Epidermal melanocyte (primary cell): ENCODE measurements at regions not wholly inside any gene's neighbourhood (a gene's known extent, or its start where the extent isn't known, plus 50 kb on each side); places are given as distances from the start of the nearest gene placed in this dataset.

Experiments
- DNase-seq: peaks from one replicate; pipeline ENCODE4 v3.0.0; 2011; ENCODE audit warnings: low spot score; ENCODE audit not compliant: insufficient read length

- DNase-seq = no peak
Measured at GRCh38 chr11:29314211-29314610, 702.6 kb downstream of the KCNA4 start.

GRCh38 chr11:29312812-29313211 is 704.0 kb downstream of the KCNA4 start:
- DNase-seq = no peak

DNA sequence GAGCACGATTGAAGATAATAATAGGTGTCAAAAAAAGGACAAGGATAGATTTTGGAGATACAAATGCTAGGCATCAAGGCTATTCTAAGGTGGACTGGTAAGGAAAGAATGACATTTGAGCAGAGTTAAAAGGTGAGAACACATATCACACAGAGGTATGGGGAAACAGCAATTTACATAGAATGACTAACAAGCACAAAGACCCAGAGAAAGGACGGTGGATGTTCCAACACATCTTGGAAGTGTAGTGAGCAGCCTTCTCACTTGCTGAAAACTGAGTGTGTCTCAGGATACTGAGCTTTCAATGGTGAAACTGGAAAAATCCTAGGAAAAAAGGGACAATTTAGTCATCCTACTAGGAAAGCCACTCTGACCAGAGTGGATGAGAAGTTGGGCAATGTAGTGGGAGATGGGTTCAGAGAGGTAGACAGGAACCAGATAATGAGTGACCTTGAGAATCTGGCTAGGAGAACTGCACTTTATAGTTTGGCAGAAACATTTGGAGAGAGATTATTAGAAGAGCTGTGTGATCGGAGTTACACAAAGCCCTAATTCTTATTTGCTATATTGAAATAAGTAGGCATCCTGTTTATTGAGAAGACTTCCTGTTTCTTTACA is 706.0 kb downstream of the KCNA4 start:
- DNase-seq = no peak

DNA sequence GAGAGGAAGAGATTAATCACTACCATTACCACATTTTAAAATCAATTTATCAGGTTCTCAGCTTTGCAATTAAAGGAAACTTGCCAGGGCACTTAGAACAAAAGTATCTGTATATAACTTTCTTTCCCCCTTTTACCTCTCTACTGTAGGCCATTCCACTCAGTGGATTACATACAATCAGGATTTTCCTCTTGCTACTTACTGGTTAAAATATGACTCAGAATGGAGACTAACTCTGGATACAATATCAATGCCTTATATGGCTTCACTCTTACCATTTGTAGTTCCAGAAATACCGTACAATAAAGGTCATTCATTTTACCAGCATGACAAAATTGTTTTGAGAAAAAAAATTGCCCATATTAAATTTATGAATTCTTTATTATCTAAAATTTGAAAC is 706.8 kb downstream of the KCNA4 start:
- DNase-seq = no peak

GRCh38 chr11:29306527-29306926 is 710.3 kb downstream of the KCNA4 start:
- peak; percentile 31 for DNase-seq

GRCh38 chr11:29305456-29306232 is 711.2 kb downstream of the KCNA4 start:
- DNase-seq = no peak

DNA sequence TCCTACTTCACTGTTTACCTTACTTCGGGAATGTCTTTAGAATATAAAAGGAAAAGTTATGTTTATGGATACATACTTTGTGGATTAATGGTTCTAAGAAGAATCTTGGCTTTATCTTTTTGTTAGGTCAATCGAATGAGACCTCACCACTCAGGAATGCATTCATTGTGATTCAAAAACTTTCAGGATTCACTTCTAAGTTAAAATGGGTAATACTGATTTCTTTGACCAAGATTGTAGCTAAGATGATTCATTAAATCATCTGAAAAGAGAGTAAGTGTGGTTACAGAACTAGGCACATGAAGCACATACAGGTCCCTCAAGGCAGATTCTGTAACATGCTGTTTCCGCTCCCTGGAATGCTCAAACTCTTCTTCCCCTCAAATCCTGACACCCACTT is 716.4 kb downstream of the KCNA4 start:
- DNase-seq = no peak

DNA sequence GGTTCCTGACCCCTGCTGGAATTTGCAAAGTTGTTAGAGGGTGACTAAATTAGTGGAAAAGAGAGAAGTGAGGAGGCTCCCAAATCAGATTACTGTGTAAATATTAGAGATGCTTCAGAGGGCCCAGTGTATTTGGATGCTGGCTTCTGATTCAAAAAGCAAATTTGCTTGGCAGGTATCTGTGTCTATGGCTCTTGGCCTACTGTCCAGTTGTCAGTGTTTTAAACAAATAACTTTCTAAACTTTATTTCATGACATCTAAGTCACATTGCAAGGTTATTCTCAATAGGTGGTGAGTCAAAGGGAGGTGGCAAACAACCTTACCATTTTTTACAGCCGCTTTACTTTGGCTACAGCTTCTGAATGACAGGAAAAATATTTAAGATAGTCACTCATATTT is 720.1 kb downstream of the KCNA4 start:
- no peak for DNase-seq

- DNase-seq = peak; percentile 32
Measured at GRCh38 chr11:29293825-29294224, 723.0 kb downstream of the KCNA4 start.

GRCh38 chr11:29282088-29282487 is 734.7 kb downstream of the KCNA4 start:
- peak; percentile 38 for DNase-seq

DNA sequence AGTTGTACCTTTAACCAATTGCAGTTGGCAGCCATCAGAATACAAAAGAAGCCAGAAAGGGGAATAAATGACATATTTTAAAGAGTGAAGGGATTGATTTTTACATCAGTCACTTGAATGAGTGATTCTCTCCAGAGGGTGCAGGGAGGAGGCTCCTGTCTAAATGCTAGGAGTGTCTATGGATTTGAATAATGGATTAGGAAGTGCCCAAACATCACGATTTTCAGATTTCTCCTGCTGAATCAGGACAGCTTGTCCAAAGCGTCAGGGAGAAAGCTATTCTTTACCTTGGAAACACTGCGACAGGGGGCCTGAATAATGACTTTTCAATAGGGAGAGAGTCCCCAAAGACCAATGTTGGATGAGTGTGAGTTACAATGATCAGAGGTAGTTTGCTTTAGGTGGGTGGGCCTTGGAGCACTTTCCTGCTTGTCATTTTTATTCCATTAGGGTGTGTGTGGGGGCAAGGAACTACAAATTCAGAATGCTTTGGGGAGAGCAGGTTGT is 735.5 kb downstream of the KCNA4 start:
- DNase-seq = no peak

GRCh38 chr11:29280452-29280851 is 736.4 kb downstream of the KCNA4 start:
- no peak for DNase-seq

GRCh38 chr11:29279716-29280115 is 737.1 kb downstream of the KCNA4 start:
- no peak for DNase-seq

GRCh38 chr11:29272019-29272654 is 744.7 kb downstream of the KCNA4 start:
- peak; percentile 26 for DNase-seq

- DNase-seq = no peak
Measured at GRCh38 chr11:29271616-29272015, 745.2 kb downstream of the KCNA4 start.

DNA sequence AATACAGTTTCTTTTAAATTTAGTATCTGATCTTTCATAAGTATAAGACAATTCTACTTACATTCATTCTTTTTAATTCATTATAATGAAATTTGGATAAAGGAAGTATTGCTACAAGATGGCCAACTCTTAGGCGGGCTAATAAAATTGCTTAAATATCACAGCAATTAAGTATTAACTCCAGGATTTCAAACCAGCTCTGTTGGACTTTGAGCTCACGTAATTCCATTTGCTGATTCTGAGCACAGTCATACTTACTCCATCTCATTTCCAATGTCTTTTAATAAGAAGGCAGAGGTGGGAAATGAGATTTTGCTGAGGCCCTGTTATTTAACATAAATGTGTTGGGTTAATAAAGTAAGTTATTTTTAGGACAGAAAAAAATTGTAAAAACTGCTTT is 748.1 kb downstream of the KCNA4 start:
- no peak for DNase-seq

DNA sequence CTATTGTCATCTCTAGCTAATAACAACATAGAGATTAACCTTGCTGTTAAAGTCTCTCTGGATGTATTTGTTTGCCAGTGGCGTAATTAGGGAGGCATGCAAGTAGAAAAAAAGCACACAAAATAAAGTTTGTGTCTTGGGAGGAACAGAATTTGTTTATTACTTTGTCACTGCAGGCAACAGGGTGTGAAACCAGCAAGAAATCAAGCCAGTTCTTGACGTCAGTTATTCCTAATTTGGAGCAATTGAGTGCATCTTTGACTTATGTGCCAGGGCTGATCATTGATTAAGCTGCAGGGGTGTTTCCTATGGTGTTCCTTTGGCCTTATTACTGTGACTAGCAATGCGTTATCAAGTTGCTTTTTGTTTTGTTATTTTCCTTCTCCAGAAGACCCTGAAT is 751.0 kb downstream of the KCNA4 start:
- no peak for DNase-seq

DNA sequence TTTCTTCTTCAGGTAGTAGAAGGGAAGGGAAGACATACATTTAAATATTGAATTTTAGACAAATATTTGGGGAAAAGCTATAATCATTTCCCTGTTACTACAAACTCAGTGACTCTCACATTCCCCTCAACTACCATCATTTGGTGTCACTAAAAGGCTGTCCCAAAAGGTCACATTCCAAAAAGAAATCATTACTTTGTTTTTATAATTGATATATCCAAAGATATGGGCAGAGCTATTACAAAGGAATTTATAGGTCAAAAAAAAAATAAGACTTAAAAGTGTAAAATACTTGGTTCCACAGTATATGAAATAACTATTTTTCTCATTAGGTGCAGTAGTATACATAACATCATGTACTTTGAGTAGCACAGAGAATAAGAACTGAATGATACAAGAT is 751.4 kb downstream of the KCNA4 start:
- no peak for DNase-seq

DNA sequence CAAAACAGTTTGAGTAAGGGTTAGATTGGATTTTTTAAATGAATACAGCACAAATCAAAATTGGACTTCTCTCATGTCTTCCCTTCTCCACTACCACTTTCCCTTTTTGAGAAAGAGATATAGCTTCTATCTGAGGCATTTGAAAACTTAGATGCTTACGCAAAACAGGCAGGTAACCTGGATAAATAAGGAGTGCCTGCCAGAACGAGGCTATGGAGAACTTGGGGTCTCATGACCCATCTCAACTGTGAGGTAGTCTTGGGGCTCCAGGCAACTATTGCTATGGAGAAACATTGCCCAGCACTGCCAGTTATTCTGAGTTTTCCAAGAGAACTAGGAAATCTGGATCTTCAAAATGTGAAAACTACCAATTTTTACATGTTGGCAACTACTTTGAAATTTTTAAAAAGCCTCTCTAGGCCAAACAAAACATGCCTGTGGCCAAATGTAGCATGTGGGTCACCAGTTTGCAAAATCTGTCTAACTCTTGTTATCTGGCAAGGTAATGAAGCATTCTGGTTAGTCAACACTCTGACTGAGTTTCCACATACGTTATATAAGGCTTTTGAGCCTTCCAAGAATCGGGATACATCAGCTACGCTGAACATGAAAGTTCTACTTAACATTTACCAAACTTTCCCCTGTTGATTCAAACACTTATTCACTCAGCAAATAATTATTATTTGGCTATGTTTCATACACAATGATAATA is 752.7 kb downstream of the KCNA4 start:
- DNase-seq = no peak

GRCh38 chr11:29261831-29262230 is 755.0 kb downstream of the KCNA4 start:
- no peak for DNase-seq

DNA sequence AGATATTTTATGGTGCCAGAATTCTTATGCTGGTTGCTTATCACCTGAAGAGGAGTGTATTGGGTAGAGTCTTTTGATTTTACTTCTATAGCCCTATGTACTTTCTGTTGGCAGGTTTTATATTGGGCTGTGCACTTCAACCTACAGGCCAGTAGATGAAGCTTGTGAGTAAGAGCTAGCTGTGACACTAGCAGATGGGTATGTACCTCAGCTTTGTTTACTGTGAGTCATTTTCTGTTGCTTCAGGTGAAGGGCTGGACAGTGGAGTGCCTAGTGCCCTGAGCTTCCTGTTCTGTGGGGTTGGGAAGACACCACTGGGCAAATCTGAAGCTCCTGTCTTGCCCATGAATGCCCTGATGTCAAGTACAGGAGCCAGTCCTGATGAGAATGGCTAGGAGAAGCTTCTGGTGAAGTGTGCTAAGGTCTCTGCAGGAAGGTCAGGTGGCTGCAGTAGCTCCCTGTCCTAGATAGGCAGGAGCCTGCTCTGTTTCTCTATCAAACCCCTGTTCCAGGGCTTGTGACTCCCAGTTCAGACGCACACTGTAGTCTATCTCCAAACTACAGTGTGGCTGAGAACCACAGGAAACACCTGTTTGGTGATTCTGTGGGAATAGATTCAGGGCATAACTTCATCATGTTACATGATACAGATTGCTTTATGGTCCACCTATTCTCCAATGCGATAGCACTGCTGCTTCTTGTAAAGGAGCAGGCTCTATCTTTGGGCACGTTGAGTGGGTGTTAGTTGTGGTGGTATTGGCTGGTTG is 755.7 kb downstream of the KCNA4 start:
- DNase-seq = no peak
